ENCODE measurements at regions not wholly inside any gene's neighbourhood (a gene's known extent, or its start where the extent isn't known, plus 50 kb on each side); places are given as distances from the start of the nearest gene placed in this dataset.

GRCh38 chr3:182626484-182627467 is 166.5 kb upstream of the ATP11B start:
- TF ChIP-seq CTCF (IDR thresholded peaks at IDR 0.05): no peak
- TF ChIP-seq REST (IDR thresholded peaks at IDR 0.05; ENCODE audit: insufficient read depth in 1 of 2, low read depth in 2 of 2, low read length in 1 of 2): no peak

Measured in Panc1 (cell line).